Activated CD4-positive, alpha-beta T cell treated with anti-CD3 and anti-CD28 coated beads, Interleukin-2, amount 10 ng/mL, durations not matched to agents 24 days and 14 days (primary cell): ENCODE measurements at regions not wholly inside any gene's neighbourhood (a gene's known extent, or its start where the extent isn't known, plus 50 kb on each side); places are given as distances from the start of the nearest gene placed in this dataset.
"Not testable (repeated sequence)": the region's sequence is repeated elsewhere in the genome, so short reads cannot be mapped to it uniquely, and the experiment has no call there.

Experiments
- DNase-seq: peaks from one replicate; pipeline ENCODE4 v3.0.0; 2022
- H3K27ac Mint-ChIP-seq: one replicate; pipeline ENCODE4 v1.8.0; 2022; ENCODE audit warnings: mild to moderate bottlenecking, mixed read lengths
- H3K27me3 Mint-ChIP-seq: one replicate; pipeline ENCODE4 v1.8.0; 2022; ENCODE audit warnings: mixed read lengths
- H3K36me3 Mint-ChIP-seq: one replicate; pipeline ENCODE4 v1.8.0; 2022; ENCODE audit warnings: low read depth, mild to moderate bottlenecking, mixed read lengths
- H3K4me1 Mint-ChIP-seq: one replicate; pipeline ENCODE4 v1.8.0; 2021; ENCODE audit warnings: mixed read lengths
- H3K4me3 Mint-ChIP-seq: one replicate; pipeline ENCODE4 v1.8.0; 2022; ENCODE audit warnings: mild to moderate bottlenecking, moderate library complexity, mixed read lengths
- H3K9me3 Mint-ChIP-seq: one replicate; pipeline ENCODE4 v1.8.0; 2021; ENCODE audit warnings: mixed read lengths
- intact Hi-C: fragments of 100-400 bp; cut with micrococcal nuclease; formaldehyde crosslinking; loops from one replicate; pipeline ENCODE4 v1.15.1; 2023

- H3K4me1 Mint-ChIP-seq, result no peaks in the 10 kb centered on the region
- intact Hi-C loops, result no loop called here
- DNase-seq, result no peak
- H3K9me3 Mint-ChIP-seq, result peaks cover 2% of the 10 kb centered on the region
- no peak overlapping the region for H3K27ac Mint-ChIP-seq
- no peaks in the 10 kb centered on the region for H3K36me3 Mint-ChIP-seq
- no peaks in the 10 kb centered on the region for H3K27me3 Mint-ChIP-seq
- H3K4me3 Mint-ChIP-seq, result no peak overlapping the region
These were observed 71.3 kb upstream of the DGKB start for GRCh38 chr7:14973712-14974428.

- H3K27ac Mint-ChIP-seq, H3K36me3 Mint-ChIP-seq, DNase-seq, H3K4me1 Mint-ChIP-seq, H3K9me3 Mint-ChIP-seq, H3K27me3 Mint-ChIP-seq, H3K4me3 Mint-ChIP-seq, intact Hi-C loops: not testable (repeated sequence)
These were observed 69.1 kb upstream of the DGKB start for GRCh38 chr7:14971678-14972077.

- H3K27ac Mint-ChIP-seq, H3K9me3 Mint-ChIP-seq, H3K36me3 Mint-ChIP-seq, H3K27me3 Mint-ChIP-seq, H3K4me3 Mint-ChIP-seq, DNase-seq, H3K4me1 Mint-ChIP-seq: not testable (repeated sequence)
- intact Hi-C loops, result loop anchor here (10.0 kb wide), 1 partner anchor 63 kb away; the partner anchor contains the start of gene DGKB
These were observed 64.8 kb upstream of the DGKB start for GRCh38 chr7:14967376-14967775.

GRCh38 chr7:14962778-14963177 is 60.2 kb upstream of the DGKB start:
- Mint-ChIP-seq H3K27me3 (no peaks in the 10 kb centered on the region), H3K4me3 (no peak overlapping the region), H3K9me3 (no peaks in the 10 kb centered on the region), H3K36me3 (no peaks in the 10 kb centered on the region), H3K4me1 (no peaks in the 10 kb centered on the region), H3K27ac (no peak overlapping the region)
- no peak for DNase-seq
- intact Hi-C loops, result loop anchor here (10.0 kb wide), 1 partner anchor 58 kb away; the partner anchor contains the start of gene DGKB

GRCh38 chr7:14960721-14961120 is 58.2 kb upstream of the DGKB start:
- Mint-ChIP-seq H3K36me3 (no peaks in the 10 kb centered on the region), H3K27ac (no peak overlapping the region), H3K4me3 (no peak overlapping the region), H3K4me1 (no peaks in the 10 kb centered on the region), H3K27me3 (no peaks in the 10 kb centered on the region), H3K9me3 (no peaks in the 10 kb centered on the region)
- intact Hi-C loops, result loop anchor here (10.0 kb wide), 1 partner anchor 56 kb away; the partner anchor contains the start of gene DGKB
- DNase-seq, result no peak

GRCh38 chr7:14959339-14959738 is 56.8 kb upstream of the DGKB start:
- no peak for DNase-seq
- Mint-ChIP-seq H3K27me3 (no peaks in the 10 kb centered on the region), H3K9me3 (no peaks in the 10 kb centered on the region), H3K36me3 (no peaks in the 10 kb centered on the region), H3K4me3 (no peak overlapping the region), H3K4me1 (no peaks in the 10 kb centered on the region), H3K27ac (no peak overlapping the region)
- intact Hi-C loops, result no loop called here

- H3K36me3 Mint-ChIP-seq, result no peaks in the 10 kb centered on the region
- no peak overlapping the region for H3K4me3 Mint-ChIP-seq
- no peaks in the 10 kb centered on the region for H3K9me3 Mint-ChIP-seq
- no peak for DNase-seq
- H3K27me3 Mint-ChIP-seq, result no peaks in the 10 kb centered on the region
- intact Hi-C loops, result no loop called here
- H3K27ac Mint-ChIP-seq, result no peak overlapping the region
- no peaks in the 10 kb centered on the region for H3K4me1 Mint-ChIP-seq
These were observed 51.5 kb upstream of the DGKB start for GRCh38 chr7:14954035-14954434.
